ENCODE measurements at regions not wholly inside any gene's neighbourhood (a gene's known extent, or its start where the extent isn't known, plus 50 kb on each side); places are given as distances from the start of the nearest gene placed in this dataset.

- no peak for DNase-seq (ENCODE audit: low read depth)
- H3K4me3 ChIP-seq (replicated peaks; ENCODE audit: low read depth, low read length): no peak overlapping the region
- TF ChIP-seq CTCF (IDR thresholded peaks at IDR 0.05; ENCODE audit: low read length, missing control alignments): no peak
Observed at GRCh38 chr1:14245954-14246353, 352.5 kb upstream of the KAZN start.

GRCh38 chr1:14246471-14246870 lies 352.0 kb upstream of the KAZN start:
- DNase-seq (ENCODE audit: low read depth): no peak
- TF ChIP-seq CTCF (IDR thresholded peaks at IDR 0.05; ENCODE audit: low read length, missing control alignments): no peak
- H3K4me3 ChIP-seq (replicated peaks; ENCODE audit: low read depth, low read length): no peak overlapping the region

GRCh38 chr1:14247666-14248065 lies 350.8 kb upstream of the KAZN start:
- no peak for DNase-seq (ENCODE audit: low read depth)
- no peak for TF ChIP-seq CTCF (IDR thresholded peaks at IDR 0.05; ENCODE audit: low read length, missing control alignments)
- H3K4me3 ChIP-seq (replicated peaks; ENCODE audit: low read depth, low read length): no peak overlapping the region

- DNase-seq (ENCODE audit: low read depth): no peak
- no peak overlapping the region for H3K4me3 ChIP-seq (replicated peaks; ENCODE audit: low read depth, low read length)
- TF ChIP-seq CTCF (IDR thresholded peaks at IDR 0.05; ENCODE audit: low read length, missing control alignments): no peak
Observed at GRCh38 chr1:14251871-14252270, 346.6 kb upstream of the KAZN start.

- no peak for TF ChIP-seq CTCF (IDR thresholded peaks at IDR 0.05; ENCODE audit: low read length, missing control alignments)
- H3K4me3 ChIP-seq (replicated peaks; ENCODE audit: low read depth, low read length): no peak overlapping the region
- DNase-seq (ENCODE audit: low read depth): no peak
Observed at GRCh38 chr1:14253676-14254075, 344.8 kb upstream of the KAZN start.

- no peak overlapping the region for H3K4me3 ChIP-seq (replicated peaks; ENCODE audit: low read depth, low read length)
- no peak for DNase-seq (ENCODE audit: low read depth)
- no peak for TF ChIP-seq CTCF (IDR thresholded peaks at IDR 0.05; ENCODE audit: low read length, missing control alignments)
Observed at GRCh38 chr1:14254251-14254650, 344.2 kb upstream of the KAZN start.

GRCh38 chr1:14255233-14255632 lies 343.3 kb upstream of the KAZN start:
- no peak overlapping the region for H3K4me3 ChIP-seq (replicated peaks; ENCODE audit: low read depth, low read length)
- DNase-seq (ENCODE audit: low read depth): no peak
- TF ChIP-seq CTCF (IDR thresholded peaks at IDR 0.05; ENCODE audit: low read length, missing control alignments): no peak
